Prostate gland (tissue), 2 donors: ENCODE measurements at regions not wholly inside any gene's neighbourhood (a gene's known extent, or its start where the extent isn't known, plus 50 kb on each side); places are given as distances from the start of the nearest gene placed in this dataset.
A peak's percentile ranks its signal among the peaks of the same experiment; 100 is the strongest.

Experiments
- DNase-seq: peaks from one replicate; pipeline ENCODE4 v3.0.0-alpha.2; 2019; ENCODE audit warnings: low spot score
- H3K27ac ChIP-seq, 2 donors: fragments of 200-600 bp; sonication (generic); 2 replicates each; pipeline ENCODE4 v1.5.1; 2017 to 2019
- H3K27me3 ChIP-seq: fragments of 200-600 bp; sonication (generic); replicated peaks from 2 replicates; pipeline ENCODE4 v1.5.1; 2019; ENCODE audit not compliant: insufficient read depth
- H3K36me3 ChIP-seq, 2 donors: fragments of 200-600 bp; sonication (generic); 1 replicate in 1 of 2; 2 replicates in 1 of 2; pipeline versions ENCODE4 v1.5.1 to v1.8.1; 2017 to 2019
- H3K4me1 ChIP-seq: fragments of 200-600 bp; sonication (generic); replicated peaks from 2 replicates; pipeline ENCODE4 v1.5.1; 2019
- H3K4me3 ChIP-seq, 2 donors: fragments of 200-600 bp; sonication (generic); 2 replicates each; pipeline ENCODE4 v1.5.1; 2017 to 2019
- H3K9me3 ChIP-seq: fragments of 200-600 bp; sonication (generic); 2 replicates; pipeline ENCODE4 v1.5.1; 2017
- POLR2A ChIP-seq: fragments of 450-650 bp; IDR thresholded peaks from one replicate; pipeline ENCODE4 v1.6.1; 2016; ENCODE audit warnings: antibody characterized with exemption, mild to moderate bottlenecking
- POLR2AphosphoS5 ChIP-seq: sonication (generic); formaldehyde crosslinking; IDR thresholded peaks from one replicate; pipeline ENCODE4 v1.6.1; 2017; ENCODE audit warnings: antibody characterized with exemption
- WGBS: methylation state at CpG from one replicate; pipeline ENCODE4 v1.1.5; 2018; 5-methylcytosine and 5-hydroxymethylcytosine counted together
- intact Hi-C: fragments of 100-400 bp; cut with DNase I; formaldehyde crosslinking; loops from one replicate; pipeline ENCODE4 v1.14.2; 2022
- TF ChIP-seq, protein P1 (sequence below), 4 experiments: fragments of 200-600 bp in 2 of 4; fragments of 450-650 bp in 2 of 4; sonication (generic) in 2 of 4; IDR thresholded peaks; 1 replicate in 3 of 4; 2 replicates in 1 of 4; pipeline ENCODE4 v1.5.1; 2016 to 2019; ENCODE audit warnings: antibody characterized with exemption in 4 of 4, mild to moderate bottlenecking in 2 of 4, moderate library complexity in 2 of 4

DNA sequence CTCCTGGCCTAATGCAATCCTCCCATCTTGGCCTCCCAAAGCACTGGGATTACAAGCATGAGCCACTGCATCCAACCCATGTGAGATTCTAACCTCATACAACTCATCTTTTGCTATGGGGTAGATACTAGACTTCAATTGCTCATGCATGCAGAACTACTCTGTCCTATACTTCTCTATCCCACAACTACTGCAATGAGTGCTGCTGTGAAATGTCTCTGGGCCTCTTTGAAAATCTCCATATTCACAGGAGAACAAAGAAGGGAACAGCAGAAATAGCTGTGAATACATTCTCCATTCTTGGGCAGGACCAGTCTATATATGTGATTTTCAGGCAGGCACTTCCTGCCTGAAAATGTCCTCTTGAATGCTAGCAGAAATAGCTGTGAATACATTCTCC is 220.7 kb upstream of the GRIP1 start:
- Histone ChIP-seq H3K4me3 (no peak overlapping the region), H3K27ac (no peak overlapping the region), H3K36me3 (no peaks in the 10 kb centered on the region), H3K4me1 (no peaks in the 10 kb centered on the region), H3K27me3 (no peaks in the 10 kb centered on the region), H3K9me3 (no peaks in the 10 kb centered on the region)
- DNase-seq, result no peak
- TF ChIP-seq, protein P1, sequence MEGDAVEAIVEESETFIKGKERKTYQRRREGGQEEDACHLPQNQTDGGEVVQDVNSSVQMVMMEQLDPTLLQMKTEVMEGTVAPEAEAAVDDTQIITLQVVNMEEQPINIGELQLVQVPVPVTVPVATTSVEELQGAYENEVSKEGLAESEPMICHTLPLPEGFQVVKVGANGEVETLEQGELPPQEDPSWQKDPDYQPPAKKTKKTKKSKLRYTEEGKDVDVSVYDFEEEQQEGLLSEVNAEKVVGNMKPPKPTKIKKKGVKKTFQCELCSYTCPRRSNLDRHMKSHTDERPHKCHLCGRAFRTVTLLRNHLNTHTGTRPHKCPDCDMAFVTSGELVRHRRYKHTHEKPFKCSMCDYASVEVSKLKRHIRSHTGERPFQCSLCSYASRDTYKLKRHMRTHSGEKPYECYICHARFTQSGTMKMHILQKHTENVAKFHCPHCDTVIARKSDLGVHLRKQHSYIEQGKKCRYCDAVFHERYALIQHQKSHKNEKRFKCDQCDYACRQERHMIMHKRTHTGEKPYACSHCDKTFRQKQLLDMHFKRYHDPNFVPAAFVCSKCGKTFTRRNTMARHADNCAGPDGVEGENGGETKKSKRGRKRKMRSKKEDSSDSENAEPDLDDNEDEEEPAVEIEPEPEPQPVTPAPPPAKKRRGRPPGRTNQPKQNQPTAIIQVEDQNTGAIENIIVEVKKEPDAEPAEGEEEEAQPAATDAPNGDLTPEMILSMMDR (IDR thresholded peaks at IDR 0.05), result no peak
- no peak for TF ChIP-seq POLR2AphosphoS5
- TF ChIP-seq POLR2A, result no peak
- intact Hi-C loops, result loop anchor here (10.0 kb wide), 1 partner anchor 165 kb away; no protein-coding TSS in a partner anchor

GRCh38 chr12:66900616-66901015 is 221.7 kb upstream of the GRIP1 start:
- Histone ChIP-seq H3K36me3 (no peaks in the 10 kb centered on the region), H3K4me1 (no peaks in the 10 kb centered on the region), H3K27me3 (no peaks in the 10 kb centered on the region), H3K9me3 (no peaks in the 10 kb centered on the region), H3K4me3 (no peak overlapping the region), H3K27ac (no peak overlapping the region)
- DNase-seq, result no peak
- WGBS, result 78% methylated on average over 2 of the region's 2 CpGs
- intact Hi-C loops, result no loop called here
- TF ChIP-seq POLR2A (no peak), POLR2AphosphoS5 (no peak)

DNA sequence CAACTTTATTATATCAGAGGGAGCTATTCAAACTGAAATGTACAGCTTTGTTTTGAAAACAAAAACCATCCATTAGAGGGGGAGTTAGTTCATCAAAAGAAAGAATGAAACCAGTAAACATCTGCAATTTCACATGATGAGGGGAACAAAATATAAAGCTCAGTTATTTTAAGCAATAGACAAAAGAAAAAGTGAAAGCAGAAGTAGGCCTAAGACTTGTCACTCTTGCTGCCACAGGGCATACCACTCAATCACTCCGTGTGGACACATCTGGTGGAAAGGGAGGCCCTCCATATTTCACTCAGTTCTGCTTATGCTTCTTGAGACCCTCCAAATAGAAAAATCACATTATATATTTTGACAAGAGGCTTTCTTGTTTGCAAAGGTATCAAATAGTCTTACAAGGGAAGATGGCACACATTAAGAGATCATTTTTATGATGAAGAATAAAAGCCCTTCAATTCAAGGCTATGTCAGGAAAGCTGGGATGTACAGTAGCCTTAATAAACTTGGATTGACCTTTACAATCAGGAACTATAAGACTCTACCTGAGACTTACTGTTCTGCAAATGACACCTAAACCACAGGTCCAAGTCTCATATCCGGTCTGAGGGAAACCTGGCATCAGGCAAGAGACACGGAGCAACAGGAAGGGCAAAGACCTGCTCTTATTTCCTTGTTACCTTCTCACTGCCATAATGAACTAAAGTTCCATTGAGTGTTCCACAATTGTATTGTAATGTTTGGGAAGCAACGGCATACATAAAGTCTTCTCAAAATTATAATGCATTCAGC is 222.5 kb upstream of the GRIP1 start:
- H3K27me3 ChIP-seq, result no peaks in the 10 kb centered on the region
- intact Hi-C loops, result no loop called here
- H3K27ac ChIP-seq, result no peak overlapping the region
- H3K9me3 ChIP-seq, result no peaks in the 10 kb centered on the region
- no peaks in the 10 kb centered on the region for H3K4me1 ChIP-seq
- no peaks in the 10 kb centered on the region for H3K36me3 ChIP-seq
- no peak overlapping the region for H3K4me3 ChIP-seq
- TF ChIP-seq POLR2A (no peak), POLR2AphosphoS5 (no peak)
- TF ChIP-seq, protein P1 (IDR thresholded peaks at IDR 0.05), result no peak
- WGBS, result 82% methylated on average over 4 of the region's 4 CpGs
- DNase-seq, result no peak

DNA sequence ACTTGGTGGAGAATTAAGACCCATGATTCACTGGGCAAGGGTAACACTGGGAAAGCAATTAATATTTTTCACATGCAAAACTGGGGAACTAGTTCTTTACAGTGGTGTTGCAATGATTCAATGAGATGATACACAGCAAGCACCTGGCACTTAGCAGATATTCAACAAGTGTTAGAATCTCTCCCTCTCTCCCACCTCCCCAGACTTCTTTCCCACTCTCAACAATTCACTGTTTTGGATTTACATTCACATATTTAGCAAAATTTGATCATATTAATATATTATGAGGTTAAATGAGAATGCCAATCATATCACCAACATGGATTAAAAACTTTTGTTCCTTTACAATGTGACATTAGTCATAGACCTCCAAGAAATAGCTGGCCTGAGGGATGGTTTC is 223.1 kb upstream of the GRIP1 start:
- Histone ChIP-seq H3K4me1 (no peaks in the 10 kb centered on the region), H3K27ac (no peak overlapping the region), H3K9me3 (no peaks in the 10 kb centered on the region), H3K4me3 (no peak overlapping the region), H3K27me3 (no peaks in the 10 kb centered on the region), H3K36me3 (no peaks in the 10 kb centered on the region)
- TF ChIP-seq, protein P1 (IDR thresholded peaks at IDR 0.05), result no peak
- TF ChIP-seq POLR2AphosphoS5 (no peak), POLR2A (no peak)
- intact Hi-C loops, result no loop called here
- DNase-seq, result no peak

GRCh38 chr12:66903782-66904396 is 225.0 kb upstream of the GRIP1 start:
- no peak overlapping the region for H3K4me3 ChIP-seq
- H3K27ac ChIP-seq, result no peak overlapping the region
- TF ChIP-seq POLR2AphosphoS5, result no peak
- TF ChIP-seq, protein P1 (IDR thresholded peaks at IDR 0.05), result peak in 3 of 4 experiments; percentile 10 to 44 (median 39)
- no peaks in the 10 kb centered on the region for H3K27me3 ChIP-seq
- intact Hi-C loops, result no loop called here
- no peak for DNase-seq
- no peaks in the 10 kb centered on the region for H3K9me3 ChIP-seq
- no peaks in the 10 kb centered on the region for H3K36me3 ChIP-seq
- no peaks in the 10 kb centered on the region for H3K4me1 ChIP-seq
- WGBS, result 4% methylated on average over 1 of the region's 1 CpG
